Activated CD4-positive, alpha-beta T cell treated with anti-CD3 and anti-CD28 coated beads, Interleukin-2, amount 50 U/mL, for 1 hour (primary cell): ENCODE measurements at regions not wholly inside any gene's neighbourhood (a gene's known extent, or its start where the extent isn't known, plus 50 kb on each side); places are given as distances from the start of the nearest gene placed in this dataset.

Source experiments
- DNase-seq: peaks from one replicate; pipeline ENCODE4 v3.0.0-alpha.2; 2020

- no peak for DNase-seq
Observed at GRCh38 chr10:78164702-78165101, 131.0 kb downstream of the RPS24 start.

- DNase-seq, result no peak
Observed at GRCh38 chr10:78165172-78165571, 131.5 kb downstream of the RPS24 start.

GRCh38 chr10:78165617-78166016 lies 132.0 kb downstream of the RPS24 start:
- no peak for DNase-seq

GRCh38 chr10:78166261-78166660 lies 132.6 kb downstream of the RPS24 start:
- DNase-seq, result no peak

- DNase-seq, result no peak
Observed at GRCh38 chr10:78169214-78169613, 135.6 kb downstream of the RPS24 start.

GRCh38 chr10:78170026-78170475 lies 136.4 kb downstream of the RPS24 start:
- no peak for DNase-seq

- no peak for DNase-seq
Observed at GRCh38 chr10:78171633-78172400, 138.2 kb downstream of the RPS24 start.

GRCh38 chr10:78173360-78174015 lies 139.8 kb downstream of the RPS24 start:
- DNase-seq, result no peak

GRCh38 chr10:78175444-78176015 lies 141.9 kb downstream of the RPS24 start:
- no peak for DNase-seq

GRCh38 chr10:78176320-78177317 lies 143.0 kb downstream of the RPS24 start:
- no peak for DNase-seq

- DNase-seq, result no peak
Observed at GRCh38 chr10:78177491-78178185, 144.0 kb downstream of the RPS24 start.

GRCh38 chr10:78178397-78178796 lies 144.7 kb downstream of the RPS24 start:
- no peak for DNase-seq

- no peak for DNase-seq
Observed at GRCh38 chr10:78178940-78179339, 145.3 kb downstream of the RPS24 start.

GRCh38 chr10:78179886-78180705 lies 146.4 kb downstream of the RPS24 start:
- DNase-seq, result no peak

GRCh38 chr10:78181381-78182055 lies 147.9 kb downstream of the RPS24 start:
- DNase-seq, result no peak

- no peak for DNase-seq
Observed at GRCh38 chr10:78182841-78183240, 149.2 kb downstream of the RPS24 start.

- DNase-seq, result no peak
Observed at GRCh38 chr10:78184851-78185692, 151.4 kb downstream of the RPS24 start.

- no peak for DNase-seq
Observed at GRCh38 chr10:78185693-78186055, 152.0 kb downstream of the RPS24 start.

GRCh38 chr10:78186572-78186971 lies 152.9 kb downstream of the RPS24 start:
- no peak for DNase-seq

GRCh38 chr10:78187371-78187770 lies 153.7 kb downstream of the RPS24 start:
- DNase-seq, result no peak
